HCT116 (cell line): ENCODE measurements at regions not wholly inside any gene's neighbourhood (a gene's known extent, or its start where the extent isn't known, plus 50 kb on each side); places are given as distances from the start of the nearest gene placed in this dataset.

Experiments used
- ATAC-seq: fragments of 200-7000 bp; cut with Tn5 transposase; 2 replicates; pipeline ENCODE4 v1.9.1; 2020; ENCODE audit warnings: mild to moderate bottlenecking, moderate library complexity
- BruUV-seq: library from RNA; stranded (reverse); fragments of 400-500 nt; replicated peaks from 2 replicates; lab custom pipeline; 2021; lab: Mats Ljungman, UMichigan
- CTCF ChIA-PET: fragments of 300-600 bp; sonication (Branson Sonifier 250); formaldehyde crosslinking; loops from one replicate; lab custom pipeline; 2021; ENCODE audit warnings: antibody characterized with exemption; lab: Charles Lee
- POLR2A ChIA-PET: fragments of 300-600, 350-600 bp; sonication (Branson Sonifier 250); formaldehyde crosslinking; loops from one replicate; lab custom pipeline; 2021; ENCODE audit warnings: antibody characterized with exemption; lab: Charles Lee
- RAD21 ChIA-PET, 2 experiments: fragments of 300-600 bp; sonication (Branson Sonifier 250); formaldehyde crosslinking; loops; one replicate each; lab custom pipeline; 2023; ENCODE audit warnings: low total read pairs in 2 of 2; ENCODE audit not compliant: uncharacterized antibody in 2 of 2, unreplicated experiment in 2 of 2, low non-redundant PET in 1 of 2; lab: Charles Lee
- DNase-seq: peaks from one replicate; pipeline ENCODE4 v3.0.0-alpha.2; 2010; ENCODE audit warnings: low read depth, low spot score
- H2AFZ ChIP-seq: fragments of 200-600 bp; shearing (Covaris generic), sonication (generic); 2 replicates; pipeline ENCODE4 v1.6.1; 2017; ENCODE audit warnings: low read depth, mixed run types, mixed read lengths, antibody characterized with exemption, low read length; ENCODE audit not compliant: poor library complexity, severe bottlenecking
- H3K27ac ChIP-seq: 2 replicates; pipeline ENCODE4 v1.5.1; 2012; ENCODE audit warnings: low read depth, low read length
- H3K27me3 ChIP-seq: fragments of 200-600 bp; sonication (generic); 2 replicates; pipeline ENCODE4 v1.6.1; 2016; ENCODE audit warnings: mixed run types, low read length, mixed read lengths; ENCODE audit not compliant: insufficient read depth
- H3K36me3 ChIP-seq, 2 experiments: fragments of 200-500 bp in 1 of 2; fragments of 200-600 bp in 1 of 2; sonication (Bioruptor generic) in 1 of 2; sonication (generic) in 1 of 2; 2 replicates each; pipeline versions ENCODE4 v1.5.1 to v1.6.1; 2014 to 2016; ENCODE audit warnings: low read length in 2 of 2, inconsistent platforms in 1 of 2, mixed read lengths in 1 of 2, mixed run types in 1 of 2; ENCODE audit not compliant: insufficient read depth in 2 of 2, control insufficient read depth in 1 of 2
- H3K4me1 ChIP-seq, 2 experiments: fragments of 200-600 bp in 1 of 2; sonication (generic) in 1 of 2; 2 replicates each; pipeline versions ENCODE4 v1.5.1 to v1.6.1; 2012 to 2017; ENCODE audit warnings: low read length in 2 of 2, inconsistent platforms in 1 of 2, mild to moderate bottlenecking in 1 of 2, mixed read lengths in 1 of 2, mixed run types in 1 of 2, moderate library complexity in 1 of 2; ENCODE audit not compliant: insufficient read depth in 2 of 2, control insufficient read depth in 1 of 2
- H3K4me2 ChIP-seq: fragments of 200-600 bp; sonication (generic); 2 replicates; pipeline ENCODE4 v1.6.1; 2017; ENCODE audit warnings: mixed run types, low read length, mixed read lengths
- H3K4me3 ChIP-seq, 2 experiments: fragments of 200-600 bp in 1 of 2; sonication (generic) in 1 of 2; replicated peaks in 1 of 2; 2 replicates each; pipeline ENCODE4 v1.5.1; 2011 to 2016; ENCODE audit warnings: low read length in 2 of 2, control low read depth in 1 of 2, low read depth in 1 of 2, mild to moderate bottlenecking in 1 of 2, mixed read lengths in 1 of 2, mixed run types in 1 of 2
- H3K79me2 ChIP-seq: fragments of 200-600 bp; sonication (generic); 2 replicates; pipeline ENCODE4 v1.6.1; 2017; ENCODE audit warnings: mild to moderate bottlenecking, mixed run types, low read length, moderate library complexity, mixed read lengths; ENCODE audit not compliant: insufficient read depth
- H3K9ac ChIP-seq: fragments of 200-600 bp; sonication (generic); 2 replicates; pipeline ENCODE4 v1.6.1; 2016; ENCODE audit warnings: low read length, mixed read lengths
- H3K9me2 ChIP-seq: fragments of 200-600 bp; sonication (generic), shearing (Covaris generic); 2 replicates; pipeline ENCODE4 v1.6.1; 2017; ENCODE audit warnings: mixed run types, mild to moderate bottlenecking, moderate library complexity; ENCODE audit not compliant: insufficient read depth
- H3K9me3 ChIP-seq, 2 experiments: fragments of 200-500 bp in 1 of 2; fragments of 200-600 bp in 1 of 2; sonication (Bioruptor generic) in 1 of 2; sonication (generic) in 1 of 2; 2 replicates each; pipeline ENCODE4 v1.6.1; 2014 to 2017; ENCODE audit warnings: low read length in 2 of 2, mixed read lengths in 2 of 2, inconsistent platforms in 1 of 2, low read depth in 1 of 2, mild to moderate bottlenecking in 1 of 2, mixed run types in 1 of 2, moderate library complexity in 1 of 2; ENCODE audit not compliant: control insufficient read depth in 1 of 2, insufficient read depth in 1 of 2
- H4K20me1 ChIP-seq: fragments of 200-600 bp; sonication (generic), shearing (Covaris generic); 2 replicates; pipeline ENCODE4 v1.6.1; 2017; ENCODE audit warnings: mixed run types, mild to moderate bottlenecking, moderate library complexity; ENCODE audit not compliant: insufficient read depth
- CEBPB ChIP-seq: IDR thresholded peaks from 2 replicates; pipeline ENCODE4 v1.6.1; 2012; ENCODE audit warnings: low read depth
- EZH2 ChIP-seq: fragments of 200-600 bp; sonication (generic); IDR thresholded peaks from 2 replicates; pipeline ENCODE4 v1.6.1; 2017; ENCODE audit warnings: antibody characterized with exemption, mixed run types
- EZH2phosphoT487 ChIP-seq: fragments of 200-600 bp; IDR thresholded peaks from 2 replicates; pipeline ENCODE4 v1.6.1; 2018; ENCODE audit warnings: antibody characterized with exemption, borderline replicate concordance
- FOSL1 ChIP-seq: IDR thresholded peaks from 2 replicates; pipeline ENCODE4 v1.6.1; 2012; ENCODE audit warnings: low read depth
- MAX ChIP-seq: IDR thresholded peaks from 2 replicates; pipeline ENCODE4 v1.6.1; 2012
- POLR2AphosphoS5 ChIP-seq: IDR thresholded peaks from 2 replicates; pipeline ENCODE4 v1.6.1; 2011; ENCODE audit warnings: mild to moderate bottlenecking, low read depth, low read length, moderate library complexity
- SIN3A ChIP-seq: IDR thresholded peaks from 2 replicates; pipeline ENCODE4 v1.6.1; 2012; ENCODE audit warnings: low read depth
- SP1 ChIP-seq: IDR thresholded peaks from 2 replicates; pipeline ENCODE4 v1.6.1; 2012; ENCODE audit warnings: low read depth
- YY1 ChIP-seq: IDR thresholded peaks from 2 replicates; pipeline ENCODE4 v1.6.1; 2011; ENCODE audit warnings: low read length, low read depth, moderate library complexity, mild to moderate bottlenecking; ENCODE audit not compliant: insufficient replicate concordance; ENCODE audit errors: extremely low read depth
- ZFX ChIP-seq: fragments of 450-650 bp; IDR thresholded peaks from 2 replicates; pipeline ENCODE4 v1.6.1; 2017
- ZNF274 ChIP-seq: fragments of 200-500 bp; sonication (Bioruptor generic); IDR thresholded peaks from 2 replicates; pipeline ENCODE4 v1.6.1; 2014; ENCODE audit warnings: mild to moderate bottlenecking, low read depth, low read length, inconsistent platforms
- intact Hi-C: fragments of 100-400 bp; cut with micrococcal nuclease; formaldehyde crosslinking; loops from 2 replicates; pipeline ENCODE4 v1.10.0; 2022
- TF ChIP-seq, protein P1 (sequence below): IDR thresholded peaks from 2 replicates; pipeline ENCODE4 v1.6.1; 2012

DNA sequence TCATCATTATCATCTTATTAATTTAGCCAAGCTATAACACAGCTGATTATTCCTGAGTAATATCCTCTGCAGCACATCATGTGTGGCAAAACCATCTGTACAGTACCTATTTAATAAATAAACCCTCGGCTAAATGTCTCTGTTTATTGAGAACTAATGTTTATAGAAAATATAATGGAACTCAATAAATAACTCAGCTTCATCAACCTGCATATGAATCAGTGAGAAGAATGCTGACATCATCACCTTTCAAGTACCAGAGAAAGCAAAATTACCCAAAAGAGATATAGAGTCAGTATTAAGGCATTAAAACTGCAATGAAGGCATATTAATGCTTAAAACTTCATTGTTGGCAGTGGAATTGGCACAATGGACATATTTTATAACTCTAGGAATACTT lies 558.3 kb downstream of the PLCL1 start (continued):
- TF ChIP-seq MAX = no peak
- TF ChIP-seq ZFX = no peak
- TF ChIP-seq POLR2AphosphoS5 = no peak
- TF ChIP-seq EZH2phosphoT487 = no peak
- TF ChIP-seq FOSL1 = no peak

- no peak overlapping the region for H3K9ac ChIP-seq
- ChIA-PET POLR2A (no interaction called here), CTCF (no interaction called here), RAD21 (no interaction called here)
- DNase-seq (no peak), ATAC-seq (no peak)
- H3K4me2 ChIP-seq = no peak overlapping the region
- H3K4me3 ChIP-seq = no peak overlapping the region
- H3K27me3 ChIP-seq = 0 out of 2 replicates have a peak, but pooled peaks cover 11% of the 10 kb centered on the region
- no peak for TF ChIP-seq CEBPB
- TF ChIP-seq EZH2 = no peak
- TF ChIP-seq FOSL1 = no peak
- no peak overlapping the region for H2AFZ ChIP-seq
- H3K9me3 ChIP-seq = no peaks in the 10 kb centered on the region
- H3K27ac ChIP-seq = no peak overlapping the region
- no peaks in the 10 kb centered on the region for H4K20me1 ChIP-seq
- no peaks in the 10 kb centered on the region for H3K36me3 ChIP-seq
- H3K9me2 ChIP-seq = no peaks in the 10 kb centered on the region
- no peaks in the 10 kb centered on the region for H3K4me1 ChIP-seq
- H3K79me2 ChIP-seq = no peaks in the 10 kb centered on the region
- intact Hi-C loops = no loop called here
- BruUV-seq = no TSS peak
Observed at GRCh38 chr2:198359308-198359707, 554.9 kb downstream of the PLCL1 start.

DNA sequence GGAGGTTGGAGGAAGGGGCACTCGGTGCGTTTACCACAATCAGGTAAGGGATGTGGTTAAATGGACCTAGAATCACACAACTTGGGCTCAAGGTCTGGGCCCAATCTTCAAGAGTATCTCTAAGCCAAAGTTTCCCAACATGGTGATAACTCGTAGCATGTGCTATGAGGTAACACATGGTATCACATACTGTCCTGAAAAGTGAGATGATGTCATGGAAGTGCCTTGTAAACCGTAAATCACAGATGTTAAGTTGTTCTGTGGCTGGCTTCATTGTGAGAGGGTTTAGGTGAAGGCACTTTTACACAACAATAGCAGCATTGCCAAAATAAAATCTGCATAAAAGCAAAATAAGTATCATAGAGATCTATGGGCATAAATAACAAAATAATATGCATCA lies 551.8 kb downstream of the PLCL1 start:
- ChIA-PET RAD21 (no interaction called here), CTCF (interaction anchor here (1.2 kb wide), 1 partner anchor 19 kb away, joined by 3 read pairs; no protein-coding TSS in a partner anchor), POLR2A (no interaction called here)
- Histone ChIP-seq H2AFZ (no peak overlapping the region), H3K4me1 (no peaks in the 10 kb centered on the region), H3K27me3 (peaks cover 5% of the 10 kb centered on the region; the same call in 1 of the 2 replicates), H3K27ac (no peak overlapping the region), H3K36me3 (no peaks in the 10 kb centered on the region), H3K9me2 (no peaks in the 10 kb centered on the region), H4K20me1 (no peaks in the 10 kb centered on the region), H3K9ac (no peak overlapping the region), H3K4me3 (no peak overlapping the region), H3K4me2 (no peak overlapping the region), H3K79me2 (no peaks in the 10 kb centered on the region), H3K9me3 (no peaks in the 10 kb centered on the region)
- TF ChIP-seq YY1 = no peak
- TF ChIP-seq EZH2 = no peak
- no peak for TF ChIP-seq EZH2phosphoT487
- TF ChIP-seq FOSL1 = no peak
- TF ChIP-seq SIN3A = no peak
- TF ChIP-seq, protein P1, sequence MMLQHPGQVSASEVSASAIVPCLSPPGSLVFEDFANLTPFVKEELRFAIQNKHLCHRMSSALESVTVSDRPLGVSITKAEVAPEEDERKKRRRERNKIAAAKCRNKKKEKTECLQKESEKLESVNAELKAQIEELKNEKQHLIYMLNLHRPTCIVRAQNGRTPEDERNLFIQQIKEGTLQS = no peak
- TF ChIP-seq SP1 = no peak
- TF ChIP-seq ZNF274 = no peak
- BruUV-seq = no TSS peak
- DNase-seq (no peak), ATAC-seq (no peak)
- intact Hi-C loops = no loop called here
